CD4-positive, CD25-positive, alpha-beta regulatory T cell (primary cell): ENCODE measurements at regions not wholly inside any gene's neighbourhood (a gene's known extent, or its start where the extent isn't known, plus 50 kb on each side); places are given as distances from the start of the nearest gene placed in this dataset.

Source experiments
- ATAC-seq, 2 donors: fragments of 150-1000 bp; cut with Tn5 transposase; one replicate each; pipeline ENCODE4 v1.10.0; 2021; ENCODE audit warnings: low read depth in 2 of 2, moderate number of reproducible peaks in 2 of 2, moderate library complexity in 1 of 2
- DNase-seq, 3 donors: peaks; one replicate each; pipeline versions ENCODE4 v3.0.0 to v3.0.0-alpha.2; 2012 to 2022; ENCODE audit warnings: mixed read lengths in 1 of 3
- H3K27ac ChIP-seq: one replicate; pipeline ENCODE4 v1.7.0; 2013; ENCODE audit warnings: mild to moderate bottlenecking, low read length; ENCODE audit not compliant: insufficient read depth, poor library complexity, severe bottlenecking
- H3K27me3 ChIP-seq: one replicate; pipeline ENCODE4 v1.7.0; 2013; ENCODE audit warnings: low read length; ENCODE audit not compliant: control insufficient read depth, insufficient read depth
- H3K36me3 ChIP-seq: one replicate; pipeline ENCODE4 v1.7.0; 2013; ENCODE audit warnings: mild to moderate bottlenecking, low read length, moderate library complexity; ENCODE audit not compliant: control insufficient read depth, insufficient read depth
- H3K4me1 ChIP-seq: 2 replicates; pipeline ENCODE4 v1.7.0; 2013; ENCODE audit warnings: mild to moderate bottlenecking, low read length; ENCODE audit not compliant: insufficient read depth, control insufficient read depth, poor library complexity, severe bottlenecking
- H3K4me3 ChIP-seq: one replicate; pipeline ENCODE4 v1.7.0; 2013; ENCODE audit warnings: low read depth, mild to moderate bottlenecking, low read length, moderate library complexity
- H3K9me3 ChIP-seq, 2 experiments: 1 replicate in 1 of 2; 2 replicates in 1 of 2; pipeline ENCODE4 v1.7.0; 2013; ENCODE audit warnings: low read length in 2 of 2, mild to moderate bottlenecking in 1 of 2, moderate library complexity in 1 of 2; ENCODE audit not compliant: control insufficient read depth in 2 of 2
- H3K27ac Mint-ChIP-seq, 3 donors: one replicate each; pipeline ENCODE4 v1.8.0; 2020 to 2022; ENCODE audit warnings: mild to moderate bottlenecking in 3 of 3, mixed read lengths in 3 of 3, moderate library complexity in 2 of 3
- H3K27me3 Mint-ChIP-seq: one replicate; pipeline ENCODE4 v1.8.0; 2022; ENCODE audit warnings: mild to moderate bottlenecking, mixed read lengths
- H3K36me3 Mint-ChIP-seq: one replicate; pipeline ENCODE4 v1.8.0; 2020; ENCODE audit warnings: mixed read lengths
- H3K4me1 Mint-ChIP-seq, 4 donors: one replicate each; pipeline ENCODE4 v1.8.0; 2020 to 2022; ENCODE audit warnings: mixed read lengths in 4 of 4, mild to moderate bottlenecking in 1 of 4
- H3K4me3 Mint-ChIP-seq, 4 donors: one replicate each; pipeline ENCODE4 v1.8.0; 2020 to 2022; ENCODE audit warnings: mild to moderate bottlenecking in 4 of 4, mixed read lengths in 4 of 4, moderate library complexity in 3 of 4
- H3K9me3 Mint-ChIP-seq, 7 donors: one replicate each; pipeline ENCODE4 v1.8.0; 2020 to 2022; ENCODE audit warnings: mixed read lengths in 7 of 7, mild to moderate bottlenecking in 3 of 7, moderate library complexity in 2 of 7

GRCh38 chr4:23327120-23327519, 562.7 kb downstream of the PPARGC1A start:
- ATAC-seq = no peak
- Histone ChIP-seq H3K27ac (no peak overlapping the region), H3K36me3 (no peaks in the 10 kb centered on the region), H3K4me1 (no peaks in the 10 kb centered on the region), H3K27me3 (no peaks in the 10 kb centered on the region), H3K4me3 (no peak overlapping the region), H3K9me3 (no peaks in the 10 kb centered on the region)
- no peaks in the 10 kb centered on the region for H3K36me3 Mint-ChIP-seq
- H3K4me3 Mint-ChIP-seq = no peak overlapping the region
- H3K9me3 Mint-ChIP-seq = peaks cover 0 to 5% (median 0%) of the 10 kb centered on the region in 7 donors
- no peak for DNase-seq
- H3K27ac Mint-ChIP-seq = no peak overlapping the region
- H3K4me1 Mint-ChIP-seq = peaks cover 0 to 11% (median 2%) of the 10 kb centered on the region in 4 donors
- H3K27me3 Mint-ChIP-seq = no peaks in the 10 kb centered on the region

GRCh38 chr4:23324021-23324690, 565.7 kb downstream of the PPARGC1A start:
- Mint-ChIP-seq H3K4me1 (peaks cover 0 to 10% (median 2%) of the 10 kb centered on the region in 4 donors), H3K27ac (no peak overlapping the region), H3K36me3 (no peaks in the 10 kb centered on the region), H3K9me3 (peaks cover 0 to 8% (median 0%) of the 10 kb centered on the region in 7 donors), H3K4me3 (no peak overlapping the region), H3K27me3 (no peaks in the 10 kb centered on the region)
- no peaks in the 10 kb centered on the region for H3K9me3 ChIP-seq
- H3K27me3 ChIP-seq = no peaks in the 10 kb centered on the region
- DNase-seq (no peak), ATAC-seq (no peak)
- no peaks in the 10 kb centered on the region for H3K4me1 ChIP-seq
- H3K4me3 ChIP-seq = no peak overlapping the region
- H3K27ac ChIP-seq = no peak overlapping the region
- no peaks in the 10 kb centered on the region for H3K36me3 ChIP-seq

GRCh38 chr4:23323436-23323835, 566.4 kb downstream of the PPARGC1A start:
- no peaks in the 10 kb centered on the region for H3K9me3 ChIP-seq
- DNase-seq = no peak
- H3K36me3 Mint-ChIP-seq = no peaks in the 10 kb centered on the region
- H3K27ac Mint-ChIP-seq = no peak overlapping the region
- H3K36me3 ChIP-seq = no peaks in the 10 kb centered on the region
- H3K27ac ChIP-seq = no peak overlapping the region
- H3K4me1 Mint-ChIP-seq = peaks cover 0 to 10% (median 2%) of the 10 kb centered on the region in 4 donors
- no peaks in the 10 kb centered on the region for H3K27me3 ChIP-seq
- no peak for ATAC-seq
- H3K4me1 ChIP-seq = no peaks in the 10 kb centered on the region
- no peak overlapping the region for H3K4me3 Mint-ChIP-seq
- peaks cover 0 to 8% (median 0%) of the 10 kb centered on the region in 7 donors for H3K9me3 Mint-ChIP-seq
- H3K4me3 ChIP-seq = no peak overlapping the region
- no peaks in the 10 kb centered on the region for H3K27me3 Mint-ChIP-seq

GRCh38 chr4:23322732-23323131, 567.1 kb downstream of the PPARGC1A start:
- DNase-seq = no peak
- Mint-ChIP-seq H3K27me3 (no peaks in the 10 kb centered on the region), H3K9me3 (peaks cover 0 to 4% (median 0%) of the 10 kb centered on the region in 7 donors), H3K4me3 (no peak overlapping the region), H3K4me1 (peaks cover 0 to 7% (median under 1%) of the 10 kb centered on the region in 4 donors), H3K27ac (no peak overlapping the region), H3K36me3 (no peaks in the 10 kb centered on the region)
- H3K36me3 ChIP-seq = no peaks in the 10 kb centered on the region
- no peaks in the 10 kb centered on the region for H3K27me3 ChIP-seq
- no peaks in the 10 kb centered on the region for H3K9me3 ChIP-seq
- no peak overlapping the region for H3K4me3 ChIP-seq
- no peaks in the 10 kb centered on the region for H3K4me1 ChIP-seq
- no peak for ATAC-seq
- no peak overlapping the region for H3K27ac ChIP-seq

- DNase-seq (no peak), ATAC-seq (no peak)
- Mint-ChIP-seq H3K9me3 (peaks cover 0 to 4% (median 3%) of the 10 kb centered on the region in 7 donors), H3K36me3 (no peaks in the 10 kb centered on the region), H3K27ac (no peak overlapping the region), H3K4me3 (no peak overlapping the region), H3K4me1 (peaks cover 0 to 7% (median 0%) of the 10 kb centered on the region in 4 donors), H3K27me3 (peaks cover under 1% of the 10 kb centered on the region)
- Histone ChIP-seq H3K27ac (no peak overlapping the region), H3K4me1 (no peaks in the 10 kb centered on the region), H3K36me3 (no peaks in the 10 kb centered on the region), H3K9me3 (no peaks in the 10 kb centered on the region), H3K27me3 (no peaks in the 10 kb centered on the region), H3K4me3 (no peak overlapping the region)
Measured at GRCh38 chr4:23320931-23321587, 568.8 kb downstream of the PPARGC1A start.

- H3K36me3 Mint-ChIP-seq = no peaks in the 10 kb centered on the region
Measured at GRCh38 chr4:23312686-23313085, 577.2 kb downstream of the PPARGC1A start.

GRCh38 chr4:23311983-23312382, 577.9 kb downstream of the PPARGC1A start:
- H3K36me3 Mint-ChIP-seq = no peaks in the 10 kb centered on the region
- no peak overlapping the region for H3K27ac Mint-ChIP-seq
- peaks cover 0 to 2% (median 0%) of the 10 kb centered on the region in 7 donors for H3K9me3 Mint-ChIP-seq
- no peak for DNase-seq
- Histone ChIP-seq H3K27ac (no peak overlapping the region), H3K9me3 (no peaks in the 10 kb centered on the region), H3K36me3 (no peaks in the 10 kb centered on the region), H3K4me3 (no peak overlapping the region), H3K27me3 (no peaks in the 10 kb centered on the region), H3K4me1 (no peaks in the 10 kb centered on the region)
- no peaks in the 10 kb centered on the region for H3K4me1 Mint-ChIP-seq
- H3K27me3 Mint-ChIP-seq = peaks cover 5% of the 10 kb centered on the region
- ATAC-seq = no peak
- no peak overlapping the region for H3K4me3 Mint-ChIP-seq

More at GRCh38 chr4:23312686-23313085, 577.2 kb downstream of the PPARGC1A start:
- no peak overlapping the region for H3K4me3 Mint-ChIP-seq
- Histone ChIP-seq H3K27ac (no peak overlapping the region), H3K9me3 (no peaks in the 10 kb centered on the region), H3K4me3 (no peak overlapping the region), H3K4me1 (no peaks in the 10 kb centered on the region), H3K36me3 (no peaks in the 10 kb centered on the region), H3K27me3 (no peaks in the 10 kb centered on the region)
- peaks cover 0 to 6% (median 0%) of the 10 kb centered on the region in 7 donors for H3K9me3 Mint-ChIP-seq
- H3K27ac Mint-ChIP-seq = no peak overlapping the region
- peaks cover 5% of the 10 kb centered on the region for H3K27me3 Mint-ChIP-seq
- DNase-seq (no peak), ATAC-seq (no peak)
- H3K4me1 Mint-ChIP-seq = no peaks in the 10 kb centered on the region
